ENCODE measurements at regions not wholly inside any gene's neighbourhood (a gene's known extent, or its start where the extent isn't known, plus 50 kb on each side); places are given as distances from the start of the nearest gene placed in this dataset.

DNA sequence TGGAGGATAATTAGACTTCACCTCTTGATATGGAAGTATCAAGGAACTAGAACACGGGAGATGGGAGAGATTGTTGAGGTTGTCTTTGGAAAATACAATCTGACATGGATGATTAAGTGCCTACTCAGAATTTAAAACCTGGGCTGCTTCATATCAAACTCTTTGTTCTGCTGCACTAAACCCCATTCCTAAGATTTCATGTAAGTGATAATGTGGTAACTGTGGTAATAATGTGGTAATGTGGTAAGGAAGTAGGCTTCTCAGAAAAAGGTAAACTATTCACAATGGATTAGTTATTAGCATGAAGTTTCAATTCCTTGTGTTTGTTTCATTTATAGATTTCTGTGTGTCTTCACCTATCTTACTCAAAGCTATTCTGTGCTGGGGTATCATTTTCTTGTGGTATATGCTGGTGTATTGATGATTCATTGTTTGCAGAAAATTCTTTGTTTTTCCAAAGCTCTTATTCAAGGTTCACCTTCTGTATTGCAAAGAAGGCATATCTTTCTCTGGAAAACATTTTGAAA is 129.9 kb upstream of the TAC1 start:
- CTCF ChIA-PET, result no interaction called here
- Mint-ChIP-seq H3K27ac (no peak overlapping the region), H3K36me3 (no peaks in the 10 kb centered on the region), H3K4me1 (no peaks in the 10 kb centered on the region), H3K4me3 (no peak overlapping the region), H3K9me3 (no peaks in the 10 kb centered on the region), H3K27me3 (ENCODE audit: low read depth) (no peaks in the 10 kb centered on the region)
- ATAC-seq (no peak), DNase-seq (ENCODE audit: low spot score) (no peak)
- POLR2A ChIA-PET, result no interaction called here
- TF ChIP-seq, protein P1, sequence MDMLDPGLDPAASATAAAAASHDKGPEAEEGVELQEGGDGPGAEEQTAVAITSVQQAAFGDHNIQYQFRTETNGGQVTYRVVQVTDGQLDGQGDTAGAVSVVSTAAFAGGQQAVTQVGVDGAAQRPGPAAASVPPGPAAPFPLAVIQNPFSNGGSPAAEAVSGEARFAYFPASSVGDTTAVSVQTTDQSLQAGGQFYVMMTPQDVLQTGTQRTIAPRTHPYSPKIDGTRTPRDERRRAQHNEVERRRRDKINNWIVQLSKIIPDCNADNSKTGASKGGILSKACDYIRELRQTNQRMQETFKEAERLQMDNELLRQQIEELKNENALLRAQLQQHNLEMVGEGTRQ (CRISPR knock-in tag; IDR thresholded peaks at IDR 0.05), result no peak
- TF ChIP-seq, protein P2, sequence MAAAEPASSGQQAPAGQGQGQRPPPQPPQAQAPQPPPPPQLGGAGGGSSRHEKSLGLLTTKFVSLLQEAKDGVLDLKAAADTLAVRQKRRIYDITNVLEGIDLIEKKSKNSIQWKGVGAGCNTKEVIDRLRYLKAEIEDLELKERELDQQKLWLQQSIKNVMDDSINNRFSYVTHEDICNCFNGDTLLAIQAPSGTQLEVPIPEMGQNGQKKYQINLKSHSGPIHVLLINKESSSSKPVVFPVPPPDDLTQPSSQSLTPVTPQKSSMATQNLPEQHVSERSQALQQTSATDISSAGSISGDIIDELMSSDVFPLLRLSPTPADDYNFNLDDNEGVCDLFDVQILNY (CRISPR knock-in tag; IDR thresholded peaks at IDR 0.05), result no peak
- TF ChIP-seq FOXJ3 (CRISPR knock-in tag; IDR thresholded peaks at IDR 0.05; ENCODE audit: borderline replicate concordance), result no peak
- TF ChIP-seq, protein P3, sequence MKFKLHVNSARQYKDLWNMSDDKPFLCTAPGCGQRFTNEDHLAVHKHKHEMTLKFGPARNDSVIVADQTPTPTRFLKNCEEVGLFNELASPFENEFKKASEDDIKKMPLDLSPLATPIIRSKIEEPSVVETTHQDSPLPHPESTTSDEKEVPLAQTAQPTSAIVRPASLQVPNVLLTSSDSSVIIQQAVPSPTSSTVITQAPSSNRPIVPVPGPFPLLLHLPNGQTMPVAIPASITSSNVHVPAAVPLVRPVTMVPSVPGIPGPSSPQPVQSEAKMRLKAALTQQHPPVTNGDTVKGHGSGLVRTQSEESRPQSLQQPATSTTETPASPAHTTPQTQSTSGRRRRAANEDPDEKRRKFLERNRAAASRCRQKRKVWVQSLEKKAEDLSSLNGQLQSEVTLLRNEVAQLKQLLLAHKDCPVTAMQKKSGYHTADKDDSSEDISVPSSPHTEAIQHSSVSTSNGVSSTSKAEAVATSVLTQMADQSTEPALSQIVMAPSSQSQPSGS (CRISPR knock-in tag; IDR thresholded peaks at IDR 0.05; ENCODE audit: borderline replicate concordance, low read depth), result no peak
- TF ChIP-seq, protein P4, sequence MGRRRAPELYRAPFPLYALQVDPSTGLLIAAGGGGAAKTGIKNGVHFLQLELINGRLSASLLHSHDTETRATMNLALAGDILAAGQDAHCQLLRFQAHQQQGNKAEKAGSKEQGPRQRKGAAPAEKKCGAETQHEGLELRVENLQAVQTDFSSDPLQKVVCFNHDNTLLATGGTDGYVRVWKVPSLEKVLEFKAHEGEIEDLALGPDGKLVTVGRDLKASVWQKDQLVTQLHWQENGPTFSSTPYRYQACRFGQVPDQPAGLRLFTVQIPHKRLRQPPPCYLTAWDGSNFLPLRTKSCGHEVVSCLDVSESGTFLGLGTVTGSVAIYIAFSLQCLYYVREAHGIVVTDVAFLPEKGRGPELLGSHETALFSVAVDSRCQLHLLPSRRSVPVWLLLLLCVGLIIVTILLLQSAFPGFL (CRISPR knock-in tag; IDR thresholded peaks at IDR 0.05; ENCODE audit: borderline replicate concordance), result no peak
- no peak for TF ChIP-seq CBFB (CRISPR knock-in tag; IDR thresholded peaks at IDR 0.05; ENCODE audit: low read depth)
- no peak for TF ChIP-seq ZBTB21 (CRISPR knock-in tag; IDR thresholded peaks at IDR 0.05; ENCODE audit: borderline replicate concordance)
- TF ChIP-seq, protein P5, sequence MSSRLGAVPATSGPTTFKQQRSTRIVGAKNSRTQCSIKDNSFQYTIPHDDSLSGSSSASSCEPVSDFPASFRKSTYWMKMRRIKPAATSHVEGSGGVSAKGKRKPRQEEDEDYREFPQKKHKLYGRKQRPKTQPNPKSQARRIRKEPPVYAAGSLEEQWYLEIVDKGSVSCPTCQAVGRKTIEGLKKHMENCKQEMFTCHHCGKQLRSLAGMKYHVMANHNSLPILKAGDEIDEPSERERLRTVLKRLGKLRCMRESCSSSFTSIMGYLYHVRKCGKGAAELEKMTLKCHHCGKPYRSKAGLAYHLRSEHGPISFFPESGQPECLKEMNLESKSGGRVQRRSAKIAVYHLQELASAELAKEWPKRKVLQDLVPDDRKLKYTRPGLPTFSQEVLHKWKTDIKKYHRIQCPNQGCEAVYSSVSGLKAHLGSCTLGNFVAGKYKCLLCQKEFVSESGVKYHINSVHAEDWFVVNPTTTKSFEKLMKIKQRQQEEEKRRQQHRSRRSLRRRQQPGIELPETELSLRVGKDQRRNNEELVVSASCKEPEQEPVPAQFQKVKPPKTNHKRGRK (CRISPR knock-in tag; IDR thresholded peaks at IDR 0.05; ENCODE audit: borderline replicate concordance), result no peak
- TF ChIP-seq GABPB1 (CRISPR knock-in tag; IDR thresholded peaks at IDR 0.05), result no peak
- no peak for TF ChIP-seq FOXP1 (CRISPR knock-in tag; IDR thresholded peaks at IDR 0.05; ENCODE audit: borderline replicate concordance)
- TF ChIP-seq ZNF121 (CRISPR knock-in tag; IDR thresholded peaks at IDR 0.05), result no peak
- TF ChIP-seq, protein P6, sequence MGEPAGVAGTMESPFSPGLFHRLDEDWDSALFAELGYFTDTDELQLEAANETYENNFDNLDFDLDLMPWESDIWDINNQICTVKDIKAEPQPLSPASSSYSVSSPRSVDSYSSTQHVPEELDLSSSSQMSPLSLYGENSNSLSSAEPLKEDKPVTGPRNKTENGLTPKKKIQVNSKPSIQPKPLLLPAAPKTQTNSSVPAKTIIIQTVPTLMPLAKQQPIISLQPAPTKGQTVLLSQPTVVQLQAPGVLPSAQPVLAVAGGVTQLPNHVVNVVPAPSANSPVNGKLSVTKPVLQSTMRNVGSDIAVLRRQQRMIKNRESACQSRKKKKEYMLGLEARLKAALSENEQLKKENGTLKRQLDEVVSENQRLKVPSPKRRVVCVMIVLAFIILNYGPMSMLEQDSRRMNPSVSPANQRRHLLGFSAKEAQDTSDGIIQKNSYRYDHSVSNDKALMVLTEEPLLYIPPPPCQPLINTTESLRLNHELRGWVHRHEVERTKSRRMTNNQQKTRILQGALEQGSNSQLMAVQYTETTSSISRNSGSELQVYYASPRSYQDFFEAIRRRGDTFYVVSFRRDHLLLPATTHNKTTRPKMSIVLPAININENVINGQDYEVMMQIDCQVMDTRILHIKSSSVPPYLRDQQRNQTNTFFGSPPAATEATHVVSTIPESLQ (CRISPR knock-in tag; IDR thresholded peaks at IDR 0.05), result no peak
- TF ChIP-seq, protein P7, sequence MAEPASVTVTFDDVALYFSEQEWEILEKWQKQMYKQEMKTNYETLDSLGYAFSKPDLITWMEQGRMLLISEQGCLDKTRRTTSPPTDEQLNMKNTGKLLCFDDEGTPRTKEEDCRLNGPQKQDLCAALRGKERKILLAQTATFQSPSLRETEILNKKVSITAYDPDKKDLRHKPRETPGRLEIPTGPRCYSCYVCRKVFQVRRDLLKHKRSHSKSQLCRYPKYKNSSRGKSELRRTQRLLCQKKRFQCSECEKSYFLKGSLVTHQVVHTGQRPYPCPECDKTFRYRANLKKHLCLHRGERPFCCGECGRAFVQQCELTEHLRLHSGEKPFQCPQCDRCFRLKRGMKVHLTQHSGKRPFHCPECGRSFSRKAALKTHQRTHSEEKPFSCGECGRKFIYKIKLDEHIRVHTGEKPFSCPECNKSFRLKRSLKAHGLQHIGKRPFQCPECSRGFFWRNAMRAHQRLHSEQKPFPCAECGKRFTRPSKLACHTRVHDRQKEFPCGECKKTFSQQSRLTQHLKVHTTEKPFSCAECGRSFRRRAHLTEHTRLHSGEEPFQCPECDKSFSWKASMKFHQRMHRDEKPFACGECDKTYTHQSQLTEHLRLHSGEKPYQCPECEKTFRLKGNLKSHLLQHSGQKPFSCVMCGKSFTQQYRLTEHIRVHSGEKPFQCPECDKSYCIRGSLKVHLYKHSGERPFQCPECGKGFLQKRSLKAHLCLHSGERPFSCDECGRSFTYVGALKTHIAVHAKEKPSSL (CRISPR knock-in tag; conservative IDR thresholded peaks at IDR 0.05), result no peak
- no peak for TF ChIP-seq KAT7 (CRISPR knock-in tag; IDR thresholded peaks at IDR 0.05; ENCODE audit: borderline replicate concordance)
- TF ChIP-seq TEAD1 (CRISPR knock-in tag; IDR thresholded peaks at IDR 0.05), result no peak

All from WTC11 (cell line).